Activated T-helper 1 cell treated with Interleukin-2 at 50 U/mL for 16 hours (primary cell): ENCODE measurements at regions not wholly inside any gene's neighbourhood (a gene's known extent, or its start where the extent isn't known, plus 50 kb on each side); places are given as distances from the start of the nearest gene placed in this dataset.

Source experiments
- DNase-seq: peaks from one replicate; pipeline ENCODE4 v3.0.0-alpha.2; 2020; ENCODE audit warnings: low read depth

GRCh38 chr5:68748101-68748500, 345.7 kb upstream of the SLC30A5 start:
- no peak for DNase-seq

- DNase-seq, result no peak
Observed at GRCh38 chr5:68749077-68749476, 344.7 kb upstream of the SLC30A5 start.

GRCh38 chr5:68749631-68750030, 344.2 kb upstream of the SLC30A5 start:
- DNase-seq, result no peak

GRCh38 chr5:68751661-68752060, 342.2 kb upstream of the SLC30A5 start:
- no peak for DNase-seq

GRCh38 chr5:68754536-68754935, 339.3 kb upstream of the SLC30A5 start:
- DNase-seq, result no peak

GRCh38 chr5:68755293-68755692, 338.5 kb upstream of the SLC30A5 start:
- DNase-seq, result no peak

- no peak for DNase-seq
Observed at GRCh38 chr5:68757006-68757405, 336.8 kb upstream of the SLC30A5 start.

- no peak for DNase-seq
Observed at GRCh38 chr5:68757626-68758212, 336.1 kb upstream of the SLC30A5 start.

- DNase-seq, result no peak
Observed at GRCh38 chr5:68759593-68759992, 334.2 kb upstream of the SLC30A5 start.

GRCh38 chr5:68762201-68762600, 331.6 kb upstream of the SLC30A5 start:
- DNase-seq, result no peak

GRCh38 chr5:68766952-68767464, 326.8 kb upstream of the SLC30A5 start:
- no peak for DNase-seq

GRCh38 chr5:68770551-68770950, 323.3 kb upstream of the SLC30A5 start:
- no peak for DNase-seq

- no peak for DNase-seq
Observed at GRCh38 chr5:68771221-68771620, 322.6 kb upstream of the SLC30A5 start.

GRCh38 chr5:68771732-68772131, 322.1 kb upstream of the SLC30A5 start:
- DNase-seq, result no peak

- DNase-seq, result no peak
Observed at GRCh38 chr5:68776381-68776780, 317.4 kb upstream of the SLC30A5 start.

- no peak for DNase-seq
Observed at GRCh38 chr5:68777135-68777534, 316.7 kb upstream of the SLC30A5 start.

- DNase-seq, result no peak
Observed at GRCh38 chr5:68778484-68778883, 315.3 kb upstream of the SLC30A5 start.

- no peak for DNase-seq
Observed at GRCh38 chr5:68780299-68780955, 313.4 kb upstream of the SLC30A5 start.

- DNase-seq, result no peak
Observed at GRCh38 chr5:68793074-68793473, 300.7 kb upstream of the SLC30A5 start.

GRCh38 chr5:68793993-68794392, 299.8 kb upstream of the SLC30A5 start:
- DNase-seq, result no peak

GRCh38 chr5:68795190-68795589, 298.6 kb upstream of the SLC30A5 start:
- DNase-seq, result no peak

- DNase-seq, result no peak
Observed at GRCh38 chr5:68798877-68799843, 294.7 kb upstream of the SLC30A5 start.

GRCh38 chr5:68802430-68802829, 291.4 kb upstream of the SLC30A5 start:
- DNase-seq, result no peak
